Smooth muscle cell (in vitro differentiated cells): ENCODE measurements at regions not wholly inside any gene's neighbourhood (a gene's known extent, or its start where the extent isn't known, plus 50 kb on each side); places are given as distances from the start of the nearest gene placed in this dataset.

ENCODE experiments used
- DNase-seq: peaks from one replicate; lab custom pipeline; 2025; ENCODE audit not compliant: unreplicated experiment; lab: John Stamatoyannopoulos, UW
- H2AFZ ChIP-seq: fragments of 200-600 bp; sonication (generic); 2 replicates; pipeline ENCODE4 v1.6.0; 2016; ENCODE audit warnings: antibody characterized with exemption, low read depth, mild to moderate bottlenecking
- H3F3A ChIP-seq: fragments of 200-600 bp; sonication (generic); 2 replicates; pipeline ENCODE4 v1.6.0; 2017; ENCODE audit warnings: antibody characterized with exemption, low read depth
- H3K27ac ChIP-seq: fragments of 200-600 bp; sonication (generic); 2 replicates; pipeline ENCODE4 v1.5.1; 2016; ENCODE audit warnings: low read depth, mild to moderate bottlenecking
- H3K27me3 ChIP-seq: fragments of 200-600 bp; sonication (generic); 2 replicates; pipeline ENCODE4 v1.6.1; 2016; ENCODE audit warnings: low read depth, mild to moderate bottlenecking
- H3K36me3 ChIP-seq: fragments of 200-600 bp; sonication (generic); 2 replicates; pipeline ENCODE4 v1.5.1; 2016; ENCODE audit warnings: low read depth
- H3K4me1 ChIP-seq: fragments of 200-600 bp; sonication (generic); 2 replicates; pipeline ENCODE4 v1.5.1; 2016; ENCODE audit warnings: low read depth
- H3K4me2 ChIP-seq: fragments of 200-600 bp; sonication (generic); 2 replicates; pipeline ENCODE4 v1.6.0; 2016; ENCODE audit warnings: mild to moderate bottlenecking
- H3K4me3 ChIP-seq: fragments of 200-600 bp; sonication (generic); 2 replicates; pipeline ENCODE4 v1.5.1; 2016; ENCODE audit warnings: mild to moderate bottlenecking
- H3K79me2 ChIP-seq: fragments of 200-600 bp; sonication (generic); 2 replicates; pipeline ENCODE4 v1.6.0; 2016; ENCODE audit warnings: low read depth, mild to moderate bottlenecking
- H3K9ac ChIP-seq: fragments of 200-600 bp; sonication (generic); 2 replicates; pipeline ENCODE4 v1.6.0; 2016; ENCODE audit warnings: low read depth
- H3K9me3 ChIP-seq: fragments of 200-600 bp; sonication (generic); replicated peaks from 2 replicates; pipeline ENCODE4 v1.5.1; 2016; ENCODE audit warnings: low read depth
- H4K20me1 ChIP-seq: fragments of 200-600 bp; sonication (generic); 2 replicates; pipeline ENCODE4 v1.6.0; 2016; ENCODE audit warnings: low read depth
- CTCF ChIP-seq: fragments of 200-600 bp; sonication (generic); IDR thresholded peaks from 2 replicates; pipeline ENCODE4 v1.5.1; 2017; ENCODE audit warnings: borderline replicate concordance, mild to moderate bottlenecking, antibody characterized with exemption; ENCODE audit not compliant: insufficient read depth, poor library complexity, severe bottlenecking
- WGBS: methylation state at CpG from one replicate; pipeline ENCODE4 v1.1.7; 2016; ENCODE audit warnings: low lambda C conversion rate; 5-methylcytosine and 5-hydroxymethylcytosine counted together

- Histone ChIP-seq H3K4me1 (no peaks in the 10 kb centered on the region), H4K20me1 (no peaks in the 10 kb centered on the region), H3K79me2 (no peaks in the 10 kb centered on the region), H3K27me3 (no peaks in the 10 kb centered on the region), H3K9ac (no peak overlapping the region), H3K4me3 (no peak overlapping the region), H3K9me3 (no peaks in the 10 kb centered on the region), H2AFZ (no peak overlapping the region), H3F3A (no peaks in the 10 kb centered on the region), H3K36me3 (no peaks in the 10 kb centered on the region), H3K27ac (no peak overlapping the region), H3K4me2 (no peak overlapping the region)
- TF ChIP-seq CTCF: no peak
- 97% methylated on average over 11 of the region's 11 CpGs for WGBS
- no peak for DNase-seq
These were observed 122.9 kb upstream of the GRIA4 start for GRCh38 chr11:105486929-105487328.

- no peak for TF ChIP-seq CTCF
- no peak overlapping the region for H3K4me3 ChIP-seq
- WGBS: 94% methylated on average over 1 of the region's 1 CpG
These were observed 139.9 kb upstream of the GRIA4 start for GRCh38 chr11:105469931-105470330.

GRCh38 chr11:105468154-105468553 lies 141.7 kb upstream of the GRIA4 start:
- no peak for TF ChIP-seq CTCF
- H3K4me1 ChIP-seq: no peaks in the 10 kb centered on the region
- H3K27ac ChIP-seq: no peak overlapping the region
- no peaks in the 10 kb centered on the region for H3K36me3 ChIP-seq
- no peaks in the 10 kb centered on the region for H3F3A ChIP-seq
- H3K9me3 ChIP-seq: no peaks in the 10 kb centered on the region
- no peak overlapping the region for H3K4me2 ChIP-seq
- WGBS: 58% methylated on average over 3 of the region's 3 CpGs
- no peak overlapping the region for H3K9ac ChIP-seq
- H2AFZ ChIP-seq: no peak overlapping the region
- H4K20me1 ChIP-seq: no peaks in the 10 kb centered on the region
- no peak for DNase-seq
- no peak overlapping the region for H3K4me3 ChIP-seq
- no peaks in the 10 kb centered on the region for H3K27me3 ChIP-seq
- no peaks in the 10 kb centered on the region for H3K79me2 ChIP-seq

More at GRCh38 chr11:105469931-105470330, 139.9 kb upstream of the GRIA4 start:
- no peaks in the 10 kb centered on the region for H3K36me3 ChIP-seq
- H3F3A ChIP-seq: no peaks in the 10 kb centered on the region
- H3K27ac ChIP-seq: no peak overlapping the region
- H3K4me2 ChIP-seq: no peak overlapping the region
- H3K27me3 ChIP-seq: no peaks in the 10 kb centered on the region
- no peak overlapping the region for H3K9ac ChIP-seq
- no peak overlapping the region for H2AFZ ChIP-seq
- no peaks in the 10 kb centered on the region for H3K4me1 ChIP-seq
- no peak for DNase-seq
- H3K9me3 ChIP-seq: no peaks in the 10 kb centered on the region
- H3K79me2 ChIP-seq: no peaks in the 10 kb centered on the region
- H4K20me1 ChIP-seq: no peaks in the 10 kb centered on the region

GRCh38 chr11:105466582-105467228 lies 143.2 kb upstream of the GRIA4 start:
- Histone ChIP-seq H3K4me2 (no peak overlapping the region), H3K27ac (no peak overlapping the region), H3K79me2 (no peaks in the 10 kb centered on the region), H3K4me1 (no peaks in the 10 kb centered on the region), H4K20me1 (no peaks in the 10 kb centered on the region), H3K9ac (no peak overlapping the region), H3K4me3 (no peak overlapping the region), H3K9me3 (no peaks in the 10 kb centered on the region), H2AFZ (no peak overlapping the region), H3K27me3 (no peaks in the 10 kb centered on the region), H3F3A (no peaks in the 10 kb centered on the region), H3K36me3 (no peaks in the 10 kb centered on the region)
- WGBS: 21% methylated on average over 2 of the region's 2 CpGs
- no peak for TF ChIP-seq CTCF
- no peak for DNase-seq
